Spleen (tissue), 11 donors: ENCODE measurements at regions not wholly inside any gene's neighbourhood (a gene's known extent, or its start where the extent isn't known, plus 50 kb on each side); places are given as distances from the start of the nearest gene placed in this dataset.
A peak's percentile ranks its signal among the peaks of the same experiment; 100 is the strongest.
"Not testable (repeated sequence)": the region's sequence is repeated elsewhere in the genome, so short reads cannot be mapped to it uniquely, and the experiment has no call there.

Source experiments
- DNase-seq: peaks from one replicate; pipeline ENCODE4 v3.0.0-alpha.2; 2020
- H3K27ac ChIP-seq, 8 donors: fragments of 200-600 bp; sonication (generic) in 7 of 8; 1 replicate in 4 of 8; 2 replicates in 4 of 8; pipeline versions ENCODE4 v1.5.0 to v1.8.0; 2016 to 2021; ENCODE audit warnings: inconsistent platforms in 4 of 8, mild to moderate bottlenecking in 4 of 8, moderate library complexity in 1 of 8
- H3K27me3 ChIP-seq, 7 donors: fragments of 200-600 bp; sonication (generic) in 6 of 7; replicated peaks in 1 of 7; 1 replicate in 4 of 7; 2 replicates in 3 of 7; pipeline versions ENCODE4 v1.5.0 to v1.8.0; 2016 to 2021; ENCODE audit warnings: inconsistent platforms in 3 of 7, mild to moderate bottlenecking in 1 of 7
- H3K36me3 ChIP-seq, 6 donors: fragments of 200-600 bp; sonication (generic) in 5 of 6; 1 replicate in 4 of 6; 2 replicates in 2 of 6; pipeline versions ENCODE4 v1.5.0 to v1.8.0; 2016 to 2021; ENCODE audit warnings: inconsistent platforms in 2 of 6
- H3K4me1 ChIP-seq, 6 donors: fragments of 200-600 bp; sonication (generic) in 5 of 6; 1 replicate in 3 of 6; 2 replicates in 3 of 6; pipeline versions ENCODE4 v1.5.0 to v1.8.0; 2016 to 2021; ENCODE audit warnings: inconsistent platforms in 3 of 6
- H3K4me3 ChIP-seq, 8 donors: fragments of 200-600 bp; sonication (generic) in 7 of 8; 1 replicate in 4 of 8; 2 replicates in 4 of 8; pipeline versions ENCODE4 v1.5.0 to v1.8.0; 2016 to 2021; ENCODE audit warnings: inconsistent platforms in 4 of 8, mild to moderate bottlenecking in 4 of 8, moderate library complexity in 2 of 8
- H3K9me3 ChIP-seq, 8 donors: fragments of 200-600 bp; sonication (generic) in 7 of 8; 1 replicate in 4 of 8; 2 replicates in 4 of 8; pipeline versions ENCODE4 v1.5.0 to v1.8.0; 2016 to 2021; ENCODE audit warnings: inconsistent platforms in 4 of 8
- WGBS, 5 donors: extraction: QIAGEN DNeasy Blood & Tissue Kit in 3 of 5; methylation state at CpG; one replicate each; pipeline versions ENCODE4 v1.1.5 to v1.1.7; 2013 to 2018; 5-methylcytosine and 5-hydroxymethylcytosine counted together
- intact Hi-C: fragments of 100-400 bp; cut with DNase I; formaldehyde crosslinking; loops from one replicate; pipeline ENCODE4 v1.15.0; 2023; ENCODE audit warnings: low total_unique reads
- donor health status: healthy with polysubstance abuse.
- donor health status: DM: no; HTN: no; CAD: no; lungs with moderate emphysema.
- donor health status: DM: no; HTN: no; CAD: no.
- donor health status: Bipolar disorder and iron deficiency.
- donor health status: healthy.
- donor health status: DM: no; HTN: no; CAD: no.
- donor health status: DM: yes; HTN: yes; CAD: no.

- H3K9me3 ChIP-seq, intact Hi-C loops, H3K36me3 ChIP-seq, H3K4me1 ChIP-seq, H3K27ac ChIP-seq: not testable (repeated sequence)
- H3K27me3 ChIP-seq = peaks cover 0 to 11% (median 0%) of the 10 kb centered on the region in 7 donors
- WGBS, 5 donors = 0 to 1% (median 1%) methylated on average over 15 to 25 of the region's 32 CpGs; no CpG with 5 or more reads in 2 of the 5 donors
- H3K4me3 ChIP-seq = peak overlapping the region in 2 of 8 donors; percentile 29 to 56
- peak; percentile 74 for DNase-seq
Observed at GRCh38 chr15:32342772-32343199, 60.3 kb downstream of the GOLGA8K start.

- intact Hi-C loops, H3K4me1 ChIP-seq, DNase-seq, H3K9me3 ChIP-seq, H3K27ac ChIP-seq, H3K36me3 ChIP-seq: not testable (repeated sequence)
- Histone ChIP-seq H3K4me3 (peak overlapping the region in 1 of 8 donors; percentile 49), H3K27me3 (peaks cover 0 to 11% (median 0%) of the 10 kb centered on the region in 7 donors)
- WGBS, 5 donors = 5 to 6% methylated on average over 7 to 15 of the region's 39 CpGs; no CpG with 5 or more reads in 3 of the 5 donors
Observed at GRCh38 chr15:32342268-32342667, 60.8 kb downstream of the GOLGA8K start.

- H3K9me3 ChIP-seq, H3K4me1 ChIP-seq, intact Hi-C loops, H3K27me3 ChIP-seq, DNase-seq, H3K4me3 ChIP-seq, H3K36me3 ChIP-seq, H3K27ac ChIP-seq: not testable (repeated sequence)
- 75 to 100% (median 78%) methylated on average over 1 to 11 of the region's 12 CpGs for WGBS, 5 donors
Observed at GRCh38 chr15:32341530-32341929, 61.6 kb downstream of the GOLGA8K start.

GRCh38 chr15:32336804-32337203 is 66.3 kb downstream of the GOLGA8K start:
- WGBS, 5 donors = 70 to 100% (median 80%) methylated on average over 1 to 2 of the region's 3 CpGs
- H3K9me3 ChIP-seq, H3K27me3 ChIP-seq, H3K4me3 ChIP-seq, H3K4me1 ChIP-seq, DNase-seq, H3K36me3 ChIP-seq, intact Hi-C loops, H3K27ac ChIP-seq: not testable (repeated sequence)

GRCh38 chr15:32323353-32323752 is 79.7 kb downstream of the GOLGA8K start:
- WGBS, 5 donors = 54 to 90% (median 79%) methylated on average over 2 to 3 of the region's 4 CpGs
- H3K36me3 ChIP-seq, H3K27me3 ChIP-seq, H3K4me3 ChIP-seq, H3K4me1 ChIP-seq, H3K9me3 ChIP-seq, intact Hi-C loops, DNase-seq, H3K27ac ChIP-seq: not testable (repeated sequence)

- H3K4me3 ChIP-seq, H3K9me3 ChIP-seq, intact Hi-C loops, H3K4me1 ChIP-seq, H3K27me3 ChIP-seq, H3K36me3 ChIP-seq, DNase-seq, H3K27ac ChIP-seq: not testable (repeated sequence)
- WGBS, 5 donors = 57 to 77% (median 71%) methylated on average over 1 to 2 of the region's 3 CpGs
Observed at GRCh38 chr15:32319247-32319646, 83.8 kb downstream of the GOLGA8K start.

GRCh38 chr15:32316482-32316881 is 86.6 kb downstream of the GOLGA8K start:
- H3K4me1 ChIP-seq, DNase-seq, H3K9me3 ChIP-seq, H3K36me3 ChIP-seq, H3K4me3 ChIP-seq, intact Hi-C loops, H3K27ac ChIP-seq: not testable (repeated sequence)
- peaks cover 0 to 17% (median 5%) of the 10 kb centered on the region in 7 donors for H3K27me3 ChIP-seq
- WGBS, 5 donors = no CpG with 5 or more reads among the region's 4 CpGs

GRCh38 chr15:32315079-32315939 is 87.8 kb downstream of the GOLGA8K start:
- H3K4me1 ChIP-seq, H3K27ac ChIP-seq, H3K36me3 ChIP-seq, intact Hi-C loops, H3K9me3 ChIP-seq, DNase-seq, H3K4me3 ChIP-seq: not testable (repeated sequence)
- peaks cover 0 to 17% (median 5%) of the 10 kb centered on the region in 7 donors for H3K27me3 ChIP-seq
- WGBS, 5 donors = 1 to 3% (median 1%) methylated on average over 9 to 43 of the region's 91 CpGs; no CpG with 5 or more reads in 2 of the 5 donors

GRCh38 chr15:32313446-32314209 is 89.5 kb downstream of the GOLGA8K start:
- H3K36me3 ChIP-seq, H3K4me1 ChIP-seq, H3K4me3 ChIP-seq, intact Hi-C loops, H3K27ac ChIP-seq, H3K9me3 ChIP-seq, DNase-seq: not testable (repeated sequence)
- whole genome bisulfite sequencing, 5 donors = 52 to 95% (median 95%) methylated on average over 14 to 54 of the region's 77 CpGs; no CpG with 5 or more reads in 2 of the 5 donors
- peaks cover 0 to 17% (median 5%) of the 10 kb centered on the region in 7 donors for H3K27me3 ChIP-seq

- H3K36me3 ChIP-seq, H3K4me1 ChIP-seq, intact Hi-C loops, DNase-seq, H3K27ac ChIP-seq, H3K4me3 ChIP-seq, H3K9me3 ChIP-seq: not testable (repeated sequence)
- 9 to 50% (median 13%) methylated on average over 2 to 30 of the region's 37 CpGs for WGBS, 5 donors
- H3K27me3 ChIP-seq = peaks cover 0 to 17% (median 5%) of the 10 kb centered on the region in 7 donors
Observed at GRCh38 chr15:32312721-32313120, 90.4 kb downstream of the GOLGA8K start.

- DNase-seq, H3K36me3 ChIP-seq, H3K4me3 ChIP-seq, H3K4me1 ChIP-seq, H3K9me3 ChIP-seq, intact Hi-C loops, H3K27me3 ChIP-seq, H3K27ac ChIP-seq: not testable (repeated sequence)
- 52 to 70% (median 60%) methylated on average over 5 of the region's 5 CpGs for WGBS, 5 donors
Observed at GRCh38 chr15:32307592-32307991, 95.5 kb downstream of the GOLGA8K start.
